Calu3 (cell line): ENCODE measurements at regions not wholly inside any gene's neighbourhood (a gene's known extent, or its start where the extent isn't known, plus 50 kb on each side); places are given as distances from the start of the nearest gene placed in this dataset.

Experiments
- BruUV-seq: library from RNA; stranded (reverse); fragments of 400-500 nt; replicated peaks from 2 replicates; lab custom pipeline; 2021; lab: Mats Ljungman, UMichigan
- CTCF ChIA-PET: fragments of 300-600 bp; sonication (Branson Sonifier 250); formaldehyde crosslinking; loops from one replicate; lab custom pipeline; 2022; ENCODE audit warnings: antibody characterized with exemption; lab: Charles Lee
- DNase-seq: peaks from one replicate; pipeline ENCODE4 v3.0.0; 2022
- H3K27ac Mint-ChIP-seq: one replicate; pipeline ENCODE4 v1.8.0; 2022; ENCODE audit warnings: mixed read lengths; ENCODE audit not compliant: unreplicated experiment
- H3K27me3 Mint-ChIP-seq: one replicate; pipeline ENCODE4 v1.8.0; 2022; ENCODE audit warnings: mixed read lengths; ENCODE audit not compliant: unreplicated experiment
- H3K36me3 Mint-ChIP-seq: one replicate; pipeline ENCODE4 v1.8.0; 2022; ENCODE audit warnings: mild to moderate bottlenecking, moderate library complexity, mixed read lengths; ENCODE audit not compliant: insufficient read depth, unreplicated experiment
- H3K4me1 Mint-ChIP-seq: one replicate; pipeline ENCODE4 v1.8.0; 2022; ENCODE audit warnings: mild to moderate bottlenecking, low read depth, mixed read lengths; ENCODE audit not compliant: unreplicated experiment
- H3K4me3 Mint-ChIP-seq: one replicate; pipeline ENCODE4 v1.8.0; 2022; ENCODE audit warnings: mild to moderate bottlenecking, low read depth, moderate library complexity, mixed read lengths; ENCODE audit not compliant: unreplicated experiment
- H3K9me3 Mint-ChIP-seq: one replicate; pipeline ENCODE4 v1.8.0; 2022; ENCODE audit warnings: low read depth, mixed read lengths; ENCODE audit not compliant: unreplicated experiment
- intact Hi-C: fragments of 100-400 bp; cut with micrococcal nuclease; formaldehyde crosslinking; loops from one replicate; pipeline ENCODE4 v1.10.0; 2022; ENCODE audit not compliant: unreplicated experiment
- TF ChIP-seq, protein P1 (sequence below): fragments of 200-600 bp; IDR thresholded peaks from one replicate; pipeline ENCODE4 v1.8.0; 2022; ENCODE audit warnings: antibody characterized with exemption; ENCODE audit not compliant: unreplicated experiment

DNA sequence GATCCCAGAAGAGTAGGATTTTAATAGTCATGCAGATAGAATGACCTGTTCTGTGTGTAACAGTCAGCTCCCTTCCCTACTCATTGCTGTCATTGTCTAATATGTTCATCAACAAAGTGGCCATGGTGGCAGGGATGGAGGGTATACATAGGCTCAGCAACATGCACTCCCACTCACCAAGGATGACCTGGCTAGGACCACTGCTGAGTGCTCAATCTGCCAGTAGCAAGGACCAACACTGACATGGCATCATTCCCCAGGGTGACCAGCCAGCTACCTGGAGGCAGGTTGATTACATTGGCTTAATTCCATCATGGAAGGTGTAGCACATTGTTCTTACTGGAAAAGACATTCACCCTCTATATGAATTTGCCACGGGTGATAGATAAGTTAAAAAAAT, 401.7 kb upstream of the CELF4 start:
- intact Hi-C loops: no loop called here
- no TSS peak for BruUV-seq
- no peak overlapping the region for H3K4me3 Mint-ChIP-seq
- no peak overlapping the region for H3K27ac Mint-ChIP-seq
- TF ChIP-seq, protein P1, sequence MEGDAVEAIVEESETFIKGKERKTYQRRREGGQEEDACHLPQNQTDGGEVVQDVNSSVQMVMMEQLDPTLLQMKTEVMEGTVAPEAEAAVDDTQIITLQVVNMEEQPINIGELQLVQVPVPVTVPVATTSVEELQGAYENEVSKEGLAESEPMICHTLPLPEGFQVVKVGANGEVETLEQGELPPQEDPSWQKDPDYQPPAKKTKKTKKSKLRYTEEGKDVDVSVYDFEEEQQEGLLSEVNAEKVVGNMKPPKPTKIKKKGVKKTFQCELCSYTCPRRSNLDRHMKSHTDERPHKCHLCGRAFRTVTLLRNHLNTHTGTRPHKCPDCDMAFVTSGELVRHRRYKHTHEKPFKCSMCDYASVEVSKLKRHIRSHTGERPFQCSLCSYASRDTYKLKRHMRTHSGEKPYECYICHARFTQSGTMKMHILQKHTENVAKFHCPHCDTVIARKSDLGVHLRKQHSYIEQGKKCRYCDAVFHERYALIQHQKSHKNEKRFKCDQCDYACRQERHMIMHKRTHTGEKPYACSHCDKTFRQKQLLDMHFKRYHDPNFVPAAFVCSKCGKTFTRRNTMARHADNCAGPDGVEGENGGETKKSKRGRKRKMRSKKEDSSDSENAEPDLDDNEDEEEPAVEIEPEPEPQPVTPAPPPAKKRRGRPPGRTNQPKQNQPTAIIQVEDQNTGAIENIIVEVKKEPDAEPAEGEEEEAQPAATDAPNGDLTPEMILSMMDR: no peak
- CTCF ChIA-PET: no interaction called here
- H3K27me3 Mint-ChIP-seq: no peaks in the 10 kb centered on the region
- H3K9me3 Mint-ChIP-seq: peaks cover 10% of the 10 kb centered on the region
- no peaks in the 10 kb centered on the region for H3K36me3 Mint-ChIP-seq
- no peaks in the 10 kb centered on the region for H3K4me1 Mint-ChIP-seq
- DNase-seq: no peak

DNA sequence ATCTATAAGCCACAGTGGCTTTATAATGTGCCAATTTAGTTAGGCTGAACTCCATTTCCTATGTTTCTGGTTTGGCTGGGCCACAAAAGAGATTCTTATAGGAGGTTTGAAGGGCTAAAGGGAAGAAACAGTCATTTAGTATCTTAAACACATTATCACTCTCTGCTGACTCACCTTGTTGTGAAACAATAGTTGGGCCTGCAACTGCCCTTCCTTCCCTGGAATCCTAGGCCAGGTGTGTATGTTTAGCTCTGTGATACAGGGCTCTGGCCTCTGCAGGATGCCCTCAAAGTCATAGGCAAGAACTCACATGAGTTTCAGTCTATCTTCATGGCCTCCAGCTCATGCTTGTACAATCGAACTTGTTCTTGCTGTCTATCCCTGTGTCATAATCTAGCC, 400.0 kb upstream of the CELF4 start:
- Mint-ChIP-seq H3K36me3 (no peaks in the 10 kb centered on the region), H3K9me3 (peaks cover 12% of the 10 kb centered on the region), H3K27ac (no peak overlapping the region), H3K4me1 (no peaks in the 10 kb centered on the region), H3K27me3 (no peaks in the 10 kb centered on the region), H3K4me3 (no peak overlapping the region)
- TF ChIP-seq, protein P1: no peak
- CTCF ChIA-PET: no interaction called here
- no peak for DNase-seq
- BruUV-seq: no TSS peak
- intact Hi-C loops: no loop called here

DNA sequence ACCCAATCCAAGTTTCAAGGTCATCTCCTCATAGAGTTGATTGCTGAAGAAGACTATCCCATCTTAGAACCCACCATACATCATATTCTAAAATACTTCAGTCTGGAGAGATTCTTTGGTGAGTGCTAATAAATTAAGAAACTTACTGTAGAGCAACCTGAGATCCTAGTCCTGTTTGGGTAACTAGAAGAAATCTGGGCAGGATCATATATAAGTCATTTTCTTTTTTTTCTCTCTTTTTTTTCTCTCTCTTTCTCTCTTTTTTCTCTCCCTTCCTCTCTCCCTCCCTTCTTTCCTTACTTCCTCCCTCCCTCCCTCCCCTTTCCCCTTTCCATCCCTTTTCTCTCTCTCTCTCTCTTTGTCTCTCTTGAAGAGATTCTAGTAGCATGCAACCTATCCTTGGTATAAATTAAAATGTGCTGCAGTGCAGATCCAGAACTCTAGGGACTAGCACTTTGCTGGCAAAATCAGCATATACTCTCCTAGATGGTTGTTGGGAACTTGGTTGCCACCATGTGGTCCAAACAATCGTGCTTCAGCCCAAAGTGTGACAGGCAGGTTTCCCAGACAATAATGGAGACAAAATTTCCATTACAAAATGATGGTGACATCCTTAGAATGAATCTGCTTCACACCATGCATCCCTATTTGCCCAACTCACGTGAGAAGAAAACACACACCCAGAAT, 399.4 kb upstream of the CELF4 start:
- CTCF ChIA-PET: no interaction called here
- H3K27me3 Mint-ChIP-seq: no peaks in the 10 kb centered on the region
- intact Hi-C loops: no loop called here
- DNase-seq: no peak
- no peaks in the 10 kb centered on the region for H3K36me3 Mint-ChIP-seq
- H3K4me1 Mint-ChIP-seq: no peaks in the 10 kb centered on the region
- peaks cover 13% of the 10 kb centered on the region for H3K9me3 Mint-ChIP-seq
- no peak overlapping the region for H3K27ac Mint-ChIP-seq
- no peak overlapping the region for H3K4me3 Mint-ChIP-seq
- no TSS peak for BruUV-seq
- TF ChIP-seq, protein P1: no peak

DNA sequence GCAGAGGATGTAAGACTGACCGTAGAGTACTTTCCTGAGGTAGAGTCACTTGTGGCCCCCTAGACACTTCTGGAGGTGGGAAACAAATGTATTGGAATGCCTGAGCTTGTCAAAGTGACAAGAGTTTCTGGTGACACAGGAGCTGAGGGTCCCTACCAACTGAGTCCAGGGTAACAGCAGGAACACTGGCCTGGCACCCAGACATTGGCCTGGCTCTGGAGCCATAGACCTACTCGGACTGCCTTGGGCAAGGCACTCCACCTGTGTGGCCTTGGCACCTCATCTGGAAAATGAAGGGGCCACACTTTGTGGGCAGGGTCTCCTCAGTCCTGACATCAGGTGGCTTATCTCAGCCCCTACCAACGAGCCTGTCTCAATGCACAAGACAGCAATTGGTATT, 398.2 kb upstream of the CELF4 start:
- H3K27me3 Mint-ChIP-seq: no peaks in the 10 kb centered on the region
- no peaks in the 10 kb centered on the region for H3K36me3 Mint-ChIP-seq
- CTCF ChIA-PET: no interaction called here
- H3K4me1 Mint-ChIP-seq: no peaks in the 10 kb centered on the region
- BruUV-seq: no TSS peak
- intact Hi-C loops: no loop called here
- TF ChIP-seq, protein P1: no peak
- H3K4me3 Mint-ChIP-seq: no peak overlapping the region
- no peak overlapping the region for H3K27ac Mint-ChIP-seq
- peaks cover 16% of the 10 kb centered on the region for H3K9me3 Mint-ChIP-seq
- no peak for DNase-seq
